ENCODE measurements at regions not wholly inside any gene's neighbourhood (a gene's known extent, or its start where the extent isn't known, plus 50 kb on each side); places are given as distances from the start of the nearest gene placed in this dataset.

- TF ChIP-seq, protein P1, sequence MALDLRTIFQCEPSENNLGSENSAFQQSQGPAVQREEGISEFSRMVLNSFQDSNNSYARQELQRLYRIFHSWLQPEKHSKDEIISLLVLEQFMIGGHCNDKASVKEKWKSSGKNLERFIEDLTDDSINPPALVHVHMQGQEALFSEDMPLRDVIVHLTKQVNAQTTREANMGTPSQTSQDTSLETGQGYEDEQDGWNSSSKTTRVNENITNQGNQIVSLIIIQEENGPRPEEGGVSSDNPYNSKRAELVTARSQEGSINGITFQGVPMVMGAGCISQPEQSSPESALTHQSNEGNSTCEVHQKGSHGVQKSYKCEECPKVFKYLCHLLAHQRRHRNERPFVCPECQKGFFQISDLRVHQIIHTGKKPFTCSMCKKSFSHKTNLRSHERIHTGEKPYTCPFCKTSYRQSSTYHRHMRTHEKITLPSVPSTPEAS (tag by site-specific recombination; IDR thresholded peaks at IDR 0.05): no peak
- TF ChIP-seq, protein P2, sequence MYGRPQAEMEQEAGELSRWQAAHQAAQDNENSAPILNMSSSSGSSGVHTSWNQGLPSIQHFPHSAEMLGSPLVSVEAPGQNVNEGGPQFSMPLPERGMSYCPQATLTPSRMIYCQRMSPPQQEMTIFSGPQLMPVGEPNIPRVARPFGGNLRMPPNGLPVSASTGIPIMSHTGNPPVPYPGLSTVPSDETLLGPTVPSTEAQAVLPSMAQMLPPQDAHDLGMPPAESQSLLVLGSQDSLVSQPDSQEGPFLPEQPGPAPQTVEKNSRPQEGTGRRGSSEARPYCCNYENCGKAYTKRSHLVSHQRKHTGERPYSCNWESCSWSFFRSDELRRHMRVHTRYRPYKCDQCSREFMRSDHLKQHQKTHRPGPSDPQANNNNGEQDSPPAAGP (tag by site-specific recombination; IDR thresholded peaks at IDR 0.05): no peak
These were observed 112.8 kb upstream of the CTNND2 start (continued) for GRCh38 chr5:12017007-12017406.

DNA sequence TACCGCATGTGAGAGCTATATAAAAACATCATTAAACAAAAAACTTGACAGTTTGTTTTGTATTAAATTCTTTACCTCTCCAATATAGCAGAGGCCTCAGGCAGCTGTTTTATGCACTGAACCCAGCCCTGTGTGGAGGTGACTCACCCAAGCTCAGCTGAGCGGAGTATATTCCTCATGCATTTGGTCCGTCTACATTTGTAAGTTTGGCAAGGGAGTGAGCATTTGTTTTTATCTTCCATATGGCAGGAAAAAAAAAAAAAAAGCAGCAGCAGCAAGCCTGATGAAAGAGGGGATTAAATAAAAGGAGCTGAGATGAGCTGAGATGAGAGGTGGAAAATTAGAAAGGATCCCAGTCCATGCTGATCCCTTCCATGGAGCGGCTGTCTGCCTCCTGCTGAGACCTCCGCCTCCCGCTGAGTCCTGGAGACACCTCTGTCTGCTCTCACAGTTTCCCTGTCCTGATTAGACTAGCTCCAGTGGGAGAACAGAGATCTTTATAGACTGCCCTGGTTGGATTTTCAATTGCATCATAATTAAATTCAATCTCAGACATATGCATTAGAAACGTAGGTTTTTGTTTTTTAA, 112.0 kb upstream of the CTNND2 start:
- POLR2A ChIA-PET: no interaction called here

More for the DNA sequence above, 112.0 kb upstream of the CTNND2 start:
- no peak overlapping the region for H3K27ac ChIP-seq (ENCODE audit: extremely low read depth, low read depth, low read length)
- H3K9me3 ChIP-seq (ENCODE audit: control insufficient read depth, insufficient read depth, low read depth, low read length): no peaks in the 10 kb centered on the region
- H3K4me1 ChIP-seq (ENCODE audit: control insufficient read depth, insufficient read depth, low read length): no peaks in the 10 kb centered on the region
- 0 out of 2 replicates have a peak overlapping the region, but pooled peaks have one; percentile 14 for H3K4me3 ChIP-seq (ENCODE audit: low read depth, low read length)
- TF ChIP-seq HOXD13 (CRISPR knock-in tag; IDR thresholded peaks at IDR 0.05; ENCODE audit: borderline replicate concordance) (no peak), GFI1B (tag by site-specific recombination; IDR thresholded peaks at IDR 0.05) (no peak), ZNF629 (tag by site-specific recombination; IDR thresholded peaks at IDR 0.05) (no peak), SETDB1 (IDR thresholded peaks at IDR 0.05; ENCODE audit: insufficient read length, low read length) (no peak), MYNN (tag by site-specific recombination; IDR thresholded peaks at IDR 0.05; ENCODE audit: borderline replicate concordance) (no peak), MEIS1 (CRISPR knock-in tag; IDR thresholded peaks at IDR 0.05; ENCODE audit: borderline replicate concordance) (no peak), ZNF404 (tag by site-specific recombination; IDR thresholded peaks at IDR 0.05) (no peak), ZNF16 (tag by site-specific recombination; IDR thresholded peaks at IDR 0.05; ENCODE audit: low read depth) (no peak), ZFP69B (tag by site-specific recombination; IDR thresholded peaks at IDR 0.05) (no peak), ZNF211 (tag by site-specific recombination; IDR thresholded peaks at IDR 0.05; ENCODE audit: low read depth) (no peak), PRDM4 (tag by site-specific recombination; IDR thresholded peaks at IDR 0.05) (no peak), ZNF148 (tag by site-specific recombination; IDR thresholded peaks at IDR 0.05; ENCODE audit: borderline replicate concordance) (no peak), ZNF776 (tag by site-specific recombination; IDR thresholded peaks at IDR 0.05; ENCODE audit: borderline replicate concordance) (no peak), ZNF394 (tag by site-specific recombination; IDR thresholded peaks at IDR 0.05; ENCODE audit: borderline replicate concordance) (no peak), ZNF292 (tag by site-specific recombination; IDR thresholded peaks at IDR 0.05; ENCODE audit: borderline replicate concordance, low read depth) (no peak)
- TF ChIP-seq, protein P2 (tag by site-specific recombination; IDR thresholded peaks at IDR 0.05): no peak
- TF ChIP-seq, protein P3, sequence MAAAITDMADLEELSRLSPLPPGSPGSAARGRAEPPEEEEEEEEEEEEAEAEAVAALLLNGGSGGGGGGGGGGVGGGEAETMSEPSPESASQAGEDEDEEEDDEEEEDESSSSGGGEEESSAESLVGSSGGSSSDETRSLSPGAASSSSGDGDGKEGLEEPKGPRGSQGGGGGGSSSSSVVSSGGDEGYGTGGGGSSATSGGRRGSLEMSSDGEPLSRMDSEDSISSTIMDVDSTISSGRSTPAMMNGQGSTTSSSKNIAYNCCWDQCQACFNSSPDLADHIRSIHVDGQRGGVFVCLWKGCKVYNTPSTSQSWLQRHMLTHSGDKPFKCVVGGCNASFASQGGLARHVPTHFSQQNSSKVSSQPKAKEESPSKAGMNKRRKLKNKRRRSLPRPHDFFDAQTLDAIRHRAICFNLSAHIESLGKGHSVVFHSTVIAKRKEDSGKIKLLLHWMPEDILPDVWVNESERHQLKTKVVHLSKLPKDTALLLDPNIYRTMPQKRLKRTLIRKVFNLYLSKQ (tag by site-specific recombination; IDR thresholded peaks at IDR 0.05; ENCODE audit: borderline replicate concordance): no peak
- CTCF ChIA-PET: interaction anchor here (0.5 to 0.7 kb wide), 2 partner anchors 575 to 798 kb away, joined by 3 read pairs; no protein-coding TSS in a partner anchor
- H3K36me3 ChIP-seq (ENCODE audit: control insufficient read depth in 2 of 2, insufficient read depth in 1 of 2, low read length in 2 of 2): no peaks in the 10 kb centered on the region
